K562 (cell line): ENCODE measurements at regions not wholly inside any gene's neighbourhood (a gene's known extent, or its start where the extent isn't known, plus 50 kb on each side); places are given as distances from the start of the nearest gene placed in this dataset.

Experiments
- ATAC-seq: fragments of 200-7000 bp; cut with Tn5 transposase; 3 replicates; pipeline ENCODE4 v1.9.1; 2020; ENCODE audit warnings: moderate library complexity
- BruUV-seq: library from RNA; stranded (reverse); fragments of 400-500 nt; replicated peaks from 2 replicates; lab custom pipeline; 2021; lab: Mats Ljungman, UMichigan
- CTCF ChIA-PET: fragments of 300-600 bp; formaldehyde crosslinking; extraction: SDS; loops from one replicate; lab custom pipeline; 2021; ENCODE audit warnings: low intra/inter-chr PET ratio; lab: Yijun Ruan, JAX
- POLR2A ChIA-PET: fragments of 300-600, 350-650 bp; sonication (Branson Sonifier 250); formaldehyde crosslinking; extraction: SDS; loops from one replicate; lab custom pipeline; 2021; ENCODE audit warnings: antibody characterized with exemption, inconsistent platforms; lab: Yijun Ruan, JAX
- DNase-seq, 4 experiments: peaks; one replicate each; pipeline versions ENCODE4 v3.0.0 to v3.0.0-alpha.2; 2011 to 2018; ENCODE audit warnings: low spot score in 3 of 4, mixed read lengths in 3 of 4; ENCODE audit errors: extremely low read depth in 1 of 4
- FAIRE-seq: peaks from 2 replicates; lab custom pipeline; 2011; peaks lifted over from hg19 to GRCh38; lab: Jason Lieb, UNC
- H2AFZ ChIP-seq: 2 replicates; pipeline ENCODE4 v1.6.0; 2011; ENCODE audit warnings: low read depth, low read length, control low read depth, inconsistent platforms
- H3K27ac ChIP-seq: fragments of 200-600 bp; 3 replicates; pipeline ENCODE4 v1.8.0; 2011; ENCODE audit warnings: low read depth, mild to moderate bottlenecking, control low read depth, inconsistent platforms, low read length, moderate library complexity, mixed read lengths; ENCODE audit errors: extremely low read depth
- H3K27me3 ChIP-seq, 2 experiments: fragments of 300-600 bp in 1 of 2; 2 replicates in 1 of 2; 3 replicates in 1 of 2; pipeline versions ENCODE4 v1.6.0 to v1.8.0; 2011; ENCODE audit warnings: inconsistent platforms in 2 of 2, low read length in 2 of 2, mild to moderate bottlenecking in 1 of 2, mixed read lengths in 1 of 2, moderate library complexity in 1 of 2; ENCODE audit not compliant: control insufficient read depth in 2 of 2, insufficient read depth in 2 of 2
- H3K36me3 ChIP-seq: fragments of 300-600 bp; 3 replicates; pipeline ENCODE4 v1.8.0; 2011; ENCODE audit warnings: mild to moderate bottlenecking, low read length, inconsistent platforms; ENCODE audit not compliant: control insufficient read depth, insufficient read depth
- H3K4me1 ChIP-seq, 2 experiments: fragments of 200-600 bp in 1 of 2; replicated peaks in 1 of 2; 2 replicates in 1 of 2; 3 replicates in 1 of 2; pipeline versions ENCODE4 v1.5.1 to v1.8.0; 2011; ENCODE audit warnings: inconsistent platforms in 2 of 2, low read length in 2 of 2, mild to moderate bottlenecking in 1 of 2, mixed read lengths in 1 of 2, moderate library complexity in 1 of 2; ENCODE audit not compliant: control insufficient read depth in 2 of 2, insufficient read depth in 2 of 2
- H3K4me2 ChIP-seq: 2 replicates; pipeline ENCODE4 v1.6.1; 2011; ENCODE audit warnings: low read length, control low read depth, inconsistent platforms, mixed read lengths; ENCODE audit not compliant: insufficient read depth
- H3K4me3 ChIP-seq: fragments of 200-600 bp; sonication (generic), shearing (Covaris generic); 2 replicates; pipeline ENCODE4 v1.5.1; 2016; ENCODE audit warnings: control low read depth, inconsistent platforms
- H3K79me2 ChIP-seq: fragments of 200-600 bp; 3 replicates; pipeline ENCODE4 v1.8.0; 2011; ENCODE audit warnings: low read length, inconsistent platforms; ENCODE audit not compliant: control insufficient read depth, insufficient read depth
- H3K9ac ChIP-seq, 2 experiments: 2 replicates each; pipeline versions ENCODE4 v1.6.0 to v1.6.1; 2011; ENCODE audit warnings: low read depth in 2 of 2, low read length in 2 of 2, control low read depth in 1 of 2, inconsistent platforms in 1 of 2, mild to moderate bottlenecking in 1 of 2, mixed read lengths in 1 of 2; ENCODE audit not compliant: insufficient read depth in 1 of 2
- H3K9me1 ChIP-seq: one replicate; pipeline ENCODE4 v1.6.0; 2011; ENCODE audit warnings: inconsistent platforms, mild to moderate bottlenecking, low read length, moderate library complexity; ENCODE audit not compliant: control insufficient read depth, insufficient read depth
- H3K9me3 ChIP-seq: replicated peaks from 2 replicates; pipeline ENCODE4 v1.5.1; 2011; ENCODE audit warnings: low read depth, low read length, inconsistent platforms; ENCODE audit not compliant: control insufficient read depth, insufficient read depth
- H4K20me1 ChIP-seq: replicated peaks from 2 replicates; pipeline ENCODE4 v1.6.1; 2011; ENCODE audit warnings: low read length, inconsistent platforms, mixed read lengths; ENCODE audit not compliant: control insufficient read depth, insufficient read depth
- ARID1B ChIP-seq: fragments of 450-650 bp; IDR thresholded peaks from 2 replicates; pipeline ENCODE4 v1.6.1; 2016; ENCODE audit warnings: antibody characterized with exemption, mild to moderate bottlenecking, inconsistent platforms
- CEBPG ChIP-seq, 3 experiments: fragments of 200-800 bp in 1 of 3; sonication (Bioruptor generic) in 1 of 3; sonication (generic) in 1 of 3; formaldehyde crosslinking in 1 of 3; IDR thresholded peaks in 2 of 3; conservative IDR thresholded peaks in 1 of 3; 2 replicates each; pipeline versions ENCODE4 v1.6.1 to v1.8.0; 2016 to 2022; ENCODE audit warnings: missing compliant biosample characterization in 2 of 3, missing genetic modification characterization in 2 of 3, mild to moderate bottlenecking in 1 of 3, missing genetic modification reagents in 1 of 3
- CREBBP ChIP-seq: IDR thresholded peaks from one replicate; pipeline ENCODE4 v1.6.1; 2012; ENCODE audit warnings: low read depth, mild to moderate bottlenecking, control low read depth, inconsistent platforms, low read length
- ETV1 ChIP-seq: fragments of 450-650 bp; conservative IDR thresholded peaks from 2 replicates; pipeline ENCODE4 v1.6.1; 2016; ENCODE audit warnings: missing genetic modification characterization, control low read depth, low read depth, missing compliant biosample characterization
- FOXA3 ChIP-seq, 2 experiments: fragments of 450-650 bp in 1 of 2; sonication (generic) in 1 of 2; formaldehyde crosslinking; IDR thresholded peaks in 1 of 2; conservative IDR thresholded peaks in 1 of 2; 2 replicates each; pipeline versions ENCODE4 v1.4.0 to v1.8.0; 2020 to 2022; ENCODE audit warnings: mild to moderate bottlenecking in 2 of 2, missing genetic modification reagents in 1 of 2
- MAFF ChIP-seq: IDR thresholded peaks from 2 replicates; pipeline ENCODE4 v1.6.1; 2012; ENCODE audit warnings: low read length, improper control_type of control experiment
- TAL1 ChIP-seq: fragments of 450-650 bp; IDR thresholded peaks from 2 replicates; pipeline ENCODE4 v1.6.1; 2016; ENCODE audit warnings: mild to moderate bottlenecking
- TCF7 ChIP-seq: sonication (generic); IDR thresholded peaks from 2 replicates; pipeline ENCODE4 v1.6.1; 2016; ENCODE audit warnings: antibody characterized with exemption, borderline replicate concordance
- TGIF2 ChIP-seq: sonication (generic); formaldehyde crosslinking; IDR thresholded peaks from 2 replicates; pipeline ENCODE4 v1.8.1; 2022; ENCODE audit warnings: mild to moderate bottlenecking, missing genetic modification reagents, moderate library complexity
- TRIM25 ChIP-seq: fragments of 450-650 bp; IDR thresholded peaks from 2 replicates; pipeline ENCODE4 v1.7.0; 2016; ENCODE audit warnings: borderline replicate concordance
- TSC22D4 ChIP-seq: fragments of 450-650 bp; IDR thresholded peaks from 2 replicates; pipeline ENCODE4 v1.6.1; 2016; ENCODE audit warnings: missing genetic modification characterization, missing biosample characterization, control low read depth
- ZBTB17 ChIP-seq: fragments of 450-650 bp; formaldehyde crosslinking; IDR thresholded peaks from 2 replicates; pipeline ENCODE4 v1.4.0; 2020; ENCODE audit warnings: mild to moderate bottlenecking
- ZNF512 ChIP-seq: IDR thresholded peaks from 2 replicates; pipeline ENCODE4 v1.6.1; 2016; ENCODE audit warnings: missing genetic modification characterization, missing compliant biosample characterization
- ZNF592 ChIP-seq: fragments of 450-650 bp; IDR thresholded peaks from 2 replicates; pipeline ENCODE4 v1.6.1; 2017; ENCODE audit warnings: antibody characterized with exemption, mild to moderate bottlenecking
- WGBS: fragments of 100-300 bp; shearing (Covaris generic); methylation state at CpG from one replicate; pipeline ENCODE4 v1.1.6; 2016; ENCODE audit warnings: low coverage, mixed read lengths; ENCODE audit not compliant: insufficient coverage; ENCODE audit errors: missing lambda C conversion rate; 5-methylcytosine and 5-hydroxymethylcytosine counted together
- in situ Hi-C: fragments of 300-500 bp; cut with MboI; formaldehyde crosslinking; loops from 4 replicates; pipeline ENCODE4 v1.15.0; 2018; ENCODE audit warnings: inconsistent platforms, mixed read lengths
- intact Hi-C: fragments of 100-400 bp; cut with micrococcal nuclease; formaldehyde crosslinking; loops from 2 replicates; pipeline ENCODE4 v1.14.2; 2022

GRCh38 chr7:106604303-106604924 is 56.5 kb downstream of the CCDC71L start:
- H3K4me1 ChIP-seq, result peaks cover 17 to 59% of the 10 kb centered on the region in 2 experiments
- peak; percentile 13; the same call in 2 of the 3 replicates for ATAC-seq
- no peaks in the 10 kb centered on the region for H3K9me1 ChIP-seq
- H3K79me2 ChIP-seq, result no peaks in the 10 kb centered on the region
- no peak overlapping the region for H3K4me2 ChIP-seq
- H3K9me3 ChIP-seq, result 0 out of 2 replicates have a peak, but pooled peaks cover under 1% of the 10 kb centered on the region
- intact Hi-C loops (no loop called here), in situ Hi-C loops (no loop called here)
- H3K36me3 ChIP-seq, result no peaks in the 10 kb centered on the region
- peak overlapping the region; percentile 60 for H2AFZ ChIP-seq
- no peak overlapping the region for H3K27ac ChIP-seq
- no peaks in the 10 kb centered on the region for H4K20me1 ChIP-seq
- no peak overlapping the region for H3K4me3 ChIP-seq
- POLR2A ChIA-PET, result interaction anchor here (1.0 kb wide), 1 partner anchor 36 kb away, joined by 3 read pairs; no protein-coding TSS in a partner anchor
- no peak overlapping the region for H3K9ac ChIP-seq
- 30% methylated on average over 1 of the region's 1 CpG for WGBS
- CTCF ChIA-PET, result no interaction called here
- no peaks in the 10 kb centered on the region for H3K27me3 ChIP-seq
- no TSS peak for BruUV-seq
- FAIRE-seq, result no peak
- DNase-seq, result no peak
- TF ChIP-seq CEBPG (CRISPR knock-in tag; IDR thresholded peaks at IDR 0.05) (no peak; the same call in 1 of the 2 replicates), CEBPG (tag; conservative IDR thresholded peaks at IDR 0.05 in 1 of 2, IDR thresholded peaks at IDR 0.05 in 1 of 2) (peak; percentile 72 to 92), ZNF512 (tag) (no peak), ZNF592 (peak; percentile 37; the same call in 1 of the 2 replicates), TAL1 (0 out of 2 replicates have a peak, but pooled peaks have one; percentile 9), CREBBP (no peak), TCF7 (no peak), TGIF2 (CRISPR knock-in tag) (no peak), ZBTB17 (no peak), MAFF (peak; percentile 94), ETV1 (tag) (peak; percentile 46), TSC22D4 (tag) (no peak), TRIM25 (no peak), ARID1B (peak; percentile 46; the same call in 1 of the 2 replicates), FOXA3 (CRISPR knock-in tag; conservative IDR thresholded peaks at IDR 0.05 in 1 of 2, IDR thresholded peaks at IDR 0.05 in 1 of 2) (peak in 1 of 2 experiments; percentile 28; a peak in 1 of 4 replicates)
